AG04450 (cell line): ENCODE measurements at regions not wholly inside any gene's neighbourhood (a gene's known extent, or its start where the extent isn't known, plus 50 kb on each side); places are given as distances from the start of the nearest gene placed in this dataset.

Experiments used
- CTCF ChIA-PET: fragments of 300-600, 350-600 bp; formaldehyde crosslinking; extraction: SDS; loops from one replicate; lab custom pipeline; 2022; ENCODE audit warnings: antibody characterized with exemption, inconsistent platforms; lab: Charles Lee
- POLR2A ChIA-PET: fragments of 350-600 bp; formaldehyde crosslinking; extraction: SDS; loops from one replicate; lab custom pipeline; 2021; ENCODE audit warnings: antibody characterized with exemption, inconsistent platforms; lab: Yijun Ruan, JAX
- DNase-seq: peaks from one replicate; pipeline ENCODE4 v3.0.0-alpha.2; 2011; ENCODE audit warnings: low read depth, low spot score
- H3K27ac ChIP-seq: one replicate; pipeline ENCODE4 v1.5.1; 2012; ENCODE audit warnings: low read depth, low read length, control low read depth
- H3K27me3 ChIP-seq: one replicate; pipeline ENCODE4 v1.6.0; 2012; ENCODE audit warnings: low read length; ENCODE audit not compliant: control insufficient read depth, insufficient read depth
- H3K4me3 ChIP-seq: 2 replicates; pipeline ENCODE4 v1.5.1; 2011; ENCODE audit warnings: mild to moderate bottlenecking, low read depth, low read length, control low read depth
- H3K9me3 ChIP-seq: 2 replicates; pipeline ENCODE4 v1.5.1; 2012; ENCODE audit warnings: low read length; ENCODE audit not compliant: control insufficient read depth, insufficient read depth
- CTCF ChIP-seq: IDR thresholded peaks from 2 replicates; pipeline ENCODE4 v1.5.1; 2011; ENCODE audit warnings: low read depth, low read length, control low read depth, inconsistent platforms

GRCh38 chr2:83784947-83785346 is 674.1 kb downstream of the SUCLG1 start:
- ChIA-PET CTCF (no interaction called here), POLR2A (no interaction called here)
- TF ChIP-seq CTCF, result no peak
- Histone ChIP-seq H3K27me3 (no peaks in the 10 kb centered on the region), H3K27ac (no peak overlapping the region), H3K9me3 (no peaks in the 10 kb centered on the region), H3K4me3 (no peak overlapping the region)
- DNase-seq, result no peak

DNA sequence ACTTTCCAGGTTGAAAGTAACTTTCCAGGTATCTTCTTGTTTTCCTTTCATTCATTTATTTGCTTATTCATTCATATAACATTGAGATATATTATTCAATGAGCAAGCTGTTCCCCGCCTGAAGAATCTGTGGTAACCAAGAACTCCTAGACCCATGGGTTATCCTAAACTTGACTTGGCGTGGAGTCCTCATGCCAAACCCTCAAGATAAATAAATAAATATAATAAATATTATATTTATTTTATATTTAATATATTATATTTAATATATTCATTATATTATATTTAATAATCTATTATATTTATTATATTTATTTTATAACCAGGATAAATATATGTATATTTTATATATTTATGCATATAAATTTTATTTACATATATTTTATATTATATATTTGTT is 674.8 kb downstream of the SUCLG1 start:
- DNase-seq, result no peak
- Histone ChIP-seq H3K27me3 (no peaks in the 10 kb centered on the region), H3K9me3 (no peaks in the 10 kb centered on the region), H3K27ac (no peak overlapping the region), H3K4me3 (no peak overlapping the region)
- ChIA-PET POLR2A (no interaction called here), CTCF (no interaction called here)
- TF ChIP-seq CTCF, result no peak

DNA sequence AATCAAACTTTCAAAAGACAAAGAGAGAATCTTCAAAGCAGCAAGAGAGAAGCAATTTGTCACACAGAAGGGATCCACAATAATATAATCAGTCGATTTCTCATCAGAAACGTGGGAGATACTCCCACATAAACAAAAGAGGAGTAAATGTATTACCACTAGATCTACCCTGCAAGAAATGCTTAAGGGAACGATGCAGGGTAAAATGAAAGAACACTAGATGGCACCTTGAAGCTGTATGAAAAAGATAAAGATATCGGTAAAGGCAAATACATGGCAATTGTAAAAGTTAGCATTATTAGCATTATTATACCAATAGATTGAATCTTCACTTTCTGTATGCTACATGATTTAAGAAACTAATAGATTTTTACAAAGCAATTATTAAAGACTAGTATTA is 677.0 kb downstream of the SUCLG1 start:
- H3K27me3 ChIP-seq, result no peaks in the 10 kb centered on the region
- ChIA-PET POLR2A (no interaction called here), CTCF (no interaction called here)
- no peak overlapping the region for H3K4me3 ChIP-seq
- H3K27ac ChIP-seq, result no peak overlapping the region
- no peak for DNase-seq
- H3K9me3 ChIP-seq, result no peaks in the 10 kb centered on the region
- TF ChIP-seq CTCF, result no peak

GRCh38 chr2:83764447-83765005 is 694.6 kb downstream of the SUCLG1 start:
- ChIA-PET POLR2A (no interaction called here), CTCF (no interaction called here)
- no peak overlapping the region for H3K27ac ChIP-seq
- no peak for DNase-seq
- no peak for TF ChIP-seq CTCF
- no peak overlapping the region for H3K4me3 ChIP-seq
- no peaks in the 10 kb centered on the region for H3K9me3 ChIP-seq
- no peaks in the 10 kb centered on the region for H3K27me3 ChIP-seq

DNA sequence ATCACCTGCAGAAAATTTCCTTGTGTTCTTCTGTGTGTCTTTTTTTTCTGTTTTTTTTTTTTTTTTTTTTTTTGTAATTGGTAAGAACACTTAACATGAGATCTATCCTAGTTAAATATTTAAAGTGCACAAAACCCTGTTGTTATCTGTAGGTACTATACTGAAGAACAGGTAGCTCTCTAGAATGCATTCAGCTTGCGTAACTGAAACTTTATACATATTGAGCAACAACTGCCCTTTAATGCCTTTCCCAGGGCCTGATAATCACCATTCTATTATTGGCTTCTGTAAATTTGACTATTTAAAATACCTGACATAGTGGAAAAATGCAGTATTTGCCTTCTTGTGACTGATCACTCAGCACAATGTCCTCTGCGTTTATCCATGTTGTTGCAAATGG is 701.8 kb downstream of the SUCLG1 start:
- ChIA-PET CTCF (no interaction called here), POLR2A (no interaction called here)
- no peak for DNase-seq
- Histone ChIP-seq H3K27me3 (no peaks in the 10 kb centered on the region), H3K27ac (no peak overlapping the region), H3K9me3 (no peaks in the 10 kb centered on the region), H3K4me3 (no peak overlapping the region)
- TF ChIP-seq CTCF, result no peak
